K562 (cell line): ENCODE measurements at regions not wholly inside any gene's neighbourhood (a gene's known extent, or its start where the extent isn't known, plus 50 kb on each side); places are given as distances from the start of the nearest gene placed in this dataset.

Experiments used
- ATF1 ChIP-seq, 2 experiments: fragments of 450-650 bp in 1 of 2; IDR thresholded peaks; 2 replicates each; pipeline ENCODE4 v1.6.1; 2016; ENCODE audit warnings: missing compliant biosample characterization in 1 of 2, missing genetic modification characterization in 1 of 2
- FOS ChIP-seq: IDR thresholded peaks from 3 replicates; pipeline ENCODE4 v1.6.1; 2011; ENCODE audit not compliant: insufficient read length; ENCODE audit errors: extremely low read depth
- PPARD ChIP-seq: fragments of 250-450 bp; sonication (Bioruptor Pico); IDR thresholded peaks from 2 replicates; pipeline ENCODE4 v1.8.0; 2022; ENCODE audit warnings: inconsistent platforms, mild to moderate bottlenecking, moderate library complexity
- TSHZ1 ChIP-seq: fragments of 250-450 bp; sonication (Bioruptor Pico); IDR thresholded peaks from 2 replicates; pipeline ENCODE4 v1.4.0; 2020; ENCODE audit warnings: mild to moderate bottlenecking, moderate library complexity
- ZNF232 ChIP-seq: sonication (generic); formaldehyde crosslinking; IDR thresholded peaks from 2 replicates; pipeline ENCODE4 v1.8.0; 2022; ENCODE audit warnings: mild to moderate bottlenecking, missing genetic modification reagents
- ZNF398 ChIP-seq: fragments of 250-450 bp; sonication (Bioruptor Pico); IDR thresholded peaks from 2 replicates; pipeline ENCODE4 v1.8.0; 2021; ENCODE audit warnings: moderate library complexity, mild to moderate bottlenecking, inconsistent platforms
- ZNF408 ChIP-seq: fragments of 250-450 bp; sonication (Bioruptor Pico); IDR thresholded peaks from 2 replicates; pipeline ENCODE4 v1.4.0; 2020; ENCODE audit warnings: low read depth, mild to moderate bottlenecking, moderate library complexity

GRCh38 chr2:22902662-22903165 is 482.3 kb upstream of the KLHL29 start (continued):
- TF ChIP-seq ZNF398 (CRISPR knock-in tag) (no peak), ZNF232 (CRISPR knock-in tag) (no peak), TSHZ1 (CRISPR knock-in tag) (no peak), FOS (no peak), ZNF408 (CRISPR knock-in tag) (no peak), PPARD (no peak), ATF1 (CRISPR knock-in tag; IDR thresholded peaks at IDR 0.05) (no peak), ATF1 (tag; IDR thresholded peaks at IDR 0.05) (no peak)
